HUES48 (cell line): ENCODE measurements at regions not wholly inside any gene's neighbourhood (a gene's known extent, or its start where the extent isn't known, plus 50 kb on each side); places are given as distances from the start of the nearest gene placed in this dataset.

Source experiments
- H3K27ac ChIP-seq: one replicate; pipeline ENCODE4 v1.7.0; 2013; ENCODE audit warnings: low read depth, low read length, inconsistent platforms
- H3K27me3 ChIP-seq: 2 replicates; pipeline ENCODE4 v1.6.1; 2013; ENCODE audit warnings: mild to moderate bottlenecking, low read length; ENCODE audit not compliant: control insufficient read depth, insufficient read depth
- H3K36me3 ChIP-seq: 2 replicates; pipeline ENCODE4 v1.6.1; 2013; ENCODE audit warnings: low read length; ENCODE audit not compliant: control insufficient read depth, insufficient read depth
- H3K4me1 ChIP-seq: 2 replicates; pipeline ENCODE4 v1.6.1; 2013; ENCODE audit warnings: mild to moderate bottlenecking, low read length; ENCODE audit not compliant: control insufficient read depth, insufficient read depth
- H3K4me3 ChIP-seq: 2 replicates; pipeline ENCODE4 v1.5.1; 2013; ENCODE audit warnings: mild to moderate bottlenecking, low read depth, low read length
- H3K9ac ChIP-seq: 2 replicates; pipeline ENCODE4 v1.6.1; 2013; ENCODE audit warnings: mild to moderate bottlenecking, low read depth, low read length, moderate library complexity
- H3K9me3 ChIP-seq: 2 replicates; pipeline ENCODE4 v1.6.1; 2013; ENCODE audit warnings: low read length; ENCODE audit not compliant: control insufficient read depth, insufficient read depth

GRCh38 chr7:121793716-121794115 lies 79.2 kb upstream of the PTPRZ1 start:
- H3K27me3 ChIP-seq: no peaks in the 10 kb centered on the region
- H3K4me3 ChIP-seq: no peak overlapping the region
- no peaks in the 10 kb centered on the region for H3K9me3 ChIP-seq

DNA sequence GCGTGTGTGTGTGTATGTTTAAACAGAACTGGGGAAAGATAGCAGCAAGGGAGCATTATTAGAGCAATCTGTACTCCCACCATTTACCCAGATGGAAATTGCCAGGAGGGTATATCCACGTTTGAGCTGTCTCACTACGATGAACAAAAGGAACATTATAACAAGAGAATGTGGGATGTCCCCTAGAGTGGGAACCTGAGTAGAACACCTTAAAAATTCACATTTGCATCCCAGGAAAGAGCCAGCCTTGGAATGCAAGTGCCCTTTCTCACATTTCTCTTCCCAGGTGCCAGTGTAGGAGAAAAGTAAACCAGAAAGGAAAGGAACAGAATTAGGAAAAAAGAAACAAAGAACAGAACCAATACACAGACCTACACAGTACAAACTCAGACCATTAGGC lies 95.3 kb upstream of the PTPRZ1 start:
- Histone ChIP-seq H3K4me3 (no peak overlapping the region), H3K36me3 (no peaks in the 10 kb centered on the region), H3K27me3 (no peaks in the 10 kb centered on the region), H3K9ac (no peak overlapping the region), H3K4me1 (peaks cover 17% of the 10 kb centered on the region), H3K9me3 (no peaks in the 10 kb centered on the region), H3K27ac (no peak overlapping the region)

More at GRCh38 chr7:121793716-121794115, 79.2 kb upstream of the PTPRZ1 start:
- H3K36me3 ChIP-seq: no peaks in the 10 kb centered on the region
- no peak overlapping the region for H3K9ac ChIP-seq
- no peak overlapping the region for H3K27ac ChIP-seq
- H3K4me1 ChIP-seq: peaks cover 28% of the 10 kb centered on the region

DNA sequence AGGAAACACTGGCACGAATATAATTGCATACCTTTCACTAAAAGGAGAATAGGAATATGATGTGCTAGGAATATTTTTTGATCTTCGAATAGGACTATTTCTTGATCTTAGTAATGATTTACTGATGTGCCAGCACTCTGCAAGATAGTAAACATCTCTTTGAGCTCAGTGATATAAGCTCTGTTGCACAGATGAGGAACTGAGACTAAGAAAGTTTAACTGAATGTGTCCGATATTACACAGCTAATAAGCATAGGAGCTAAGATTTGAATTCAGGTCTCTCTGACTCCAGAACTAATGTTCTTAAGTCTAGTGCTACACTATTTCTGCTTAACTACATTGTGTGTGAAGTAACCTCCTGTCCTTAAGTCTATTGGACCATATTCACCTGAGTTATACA lies 98.4 kb upstream of the PTPRZ1 start:
- peaks cover 9% of the 10 kb centered on the region for H3K4me1 ChIP-seq
- H3K9ac ChIP-seq: no peak overlapping the region
- no peak overlapping the region for H3K27ac ChIP-seq
- no peaks in the 10 kb centered on the region for H3K27me3 ChIP-seq
- no peaks in the 10 kb centered on the region for H3K9me3 ChIP-seq
- H3K4me3 ChIP-seq: no peak overlapping the region
- no peaks in the 10 kb centered on the region for H3K36me3 ChIP-seq

- Histone ChIP-seq H3K9me3 (no peaks in the 10 kb centered on the region), H3K4me1 (peaks cover 6% of the 10 kb centered on the region; the same call in 1 of the 2 replicates), H3K4me3 (no peak overlapping the region), H3K9ac (no peak overlapping the region), H3K27ac (no peak overlapping the region), H3K36me3 (no peaks in the 10 kb centered on the region), H3K27me3 (no peaks in the 10 kb centered on the region)
Observed at GRCh38 chr7:121766676-121767075, 106.3 kb upstream of the PTPRZ1 start.

DNA sequence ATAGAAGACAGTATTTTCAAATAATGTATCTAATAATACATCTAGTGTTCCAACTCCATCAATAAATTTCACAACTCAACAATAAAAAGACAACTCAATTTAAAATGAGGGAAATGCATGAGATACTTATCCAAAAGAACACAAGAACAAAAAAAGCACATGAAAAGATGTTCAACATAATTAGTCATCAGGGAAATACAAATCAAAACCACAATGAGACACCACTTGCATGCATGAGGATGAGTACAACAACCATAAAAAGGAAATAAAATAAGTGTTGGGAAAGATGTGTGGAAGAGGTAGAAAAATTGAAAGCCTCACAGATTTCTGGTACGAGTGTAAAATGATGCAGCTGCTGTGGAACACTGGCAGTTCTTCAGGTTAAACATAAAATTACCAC lies 111.6 kb upstream of the PTPRZ1 start:
- Histone ChIP-seq H3K9ac (no peak overlapping the region), H3K27ac (no peak overlapping the region), H3K27me3 (no peaks in the 10 kb centered on the region), H3K4me1 (peaks cover 3% of the 10 kb centered on the region; the same call in 1 of the 2 replicates), H3K9me3 (no peaks in the 10 kb centered on the region), H3K36me3 (no peaks in the 10 kb centered on the region), H3K4me3 (no peak overlapping the region)

GRCh38 chr7:121755818-121756552 lies 117.0 kb upstream of the PTPRZ1 start:
- Histone ChIP-seq H3K9me3 (no peaks in the 10 kb centered on the region), H3K27me3 (no peaks in the 10 kb centered on the region), H3K9ac (no peak overlapping the region), H3K27ac (no peak overlapping the region), H3K4me1 (peaks cover 9% of the 10 kb centered on the region; the same call in 1 of the 2 replicates), H3K4me3 (no peak overlapping the region), H3K36me3 (no peaks in the 10 kb centered on the region)

- no peaks in the 10 kb centered on the region for H3K9me3 ChIP-seq
- no peak overlapping the region for H3K27ac ChIP-seq
- no peak overlapping the region for H3K4me3 ChIP-seq
- peaks cover 9% of the 10 kb centered on the region; the same call in 1 of the 2 replicates for H3K4me1 ChIP-seq
- H3K27me3 ChIP-seq: no peaks in the 10 kb centered on the region
- no peak overlapping the region for H3K9ac ChIP-seq
- H3K36me3 ChIP-seq: no peaks in the 10 kb centered on the region
Observed at GRCh38 chr7:121755286-121755685, 117.7 kb upstream of the PTPRZ1 start.

DNA sequence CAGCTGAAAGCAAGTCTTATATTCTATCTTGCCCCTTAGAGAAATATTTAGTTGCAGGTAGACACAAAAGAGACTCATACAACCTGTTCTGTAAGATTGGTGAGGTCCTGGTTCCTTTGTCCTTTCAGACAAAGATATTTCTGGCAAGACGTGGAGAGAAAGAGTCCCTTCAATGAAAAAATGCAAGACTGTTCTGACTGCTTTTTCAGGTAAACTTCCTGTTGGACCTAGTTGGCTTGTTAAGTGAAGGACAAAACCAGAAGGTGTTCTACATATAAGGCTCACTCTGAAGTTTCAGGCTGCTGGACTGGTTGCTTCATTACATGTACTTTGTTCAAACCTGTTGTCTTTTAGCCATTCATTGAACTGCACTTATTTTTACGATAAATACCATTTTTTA lies 119.0 kb upstream of the PTPRZ1 start:
- H3K4me3 ChIP-seq: no peak overlapping the region
- H3K36me3 ChIP-seq: no peaks in the 10 kb centered on the region
- peaks cover 9% of the 10 kb centered on the region; the same call in 1 of the 2 replicates for H3K4me1 ChIP-seq
- H3K9ac ChIP-seq: no peak overlapping the region
- no peak overlapping the region for H3K27ac ChIP-seq
- H3K9me3 ChIP-seq: no peaks in the 10 kb centered on the region
- no peaks in the 10 kb centered on the region for H3K27me3 ChIP-seq

DNA sequence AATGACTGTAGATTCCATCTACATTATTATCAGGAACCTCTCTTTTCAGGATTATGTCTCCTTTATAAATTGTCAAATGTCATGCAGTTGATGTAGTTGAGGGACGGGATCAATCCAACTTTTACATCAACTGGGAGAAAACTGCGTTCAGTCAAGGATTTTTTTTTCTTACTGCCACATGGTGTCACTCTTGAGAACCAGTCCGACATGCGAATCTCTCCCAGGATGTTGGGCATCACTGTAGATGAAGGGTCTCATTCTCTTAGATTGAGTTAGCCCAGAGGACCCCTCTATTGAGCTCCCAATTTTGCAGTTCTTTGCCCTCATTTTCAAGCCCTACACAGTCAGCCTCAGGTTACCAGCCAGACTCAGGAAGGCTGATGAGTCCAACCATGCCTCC lies 120.3 kb upstream of the PTPRZ1 start:
- H3K4me3 ChIP-seq: no peak overlapping the region
- H3K27me3 ChIP-seq: no peaks in the 10 kb centered on the region
- H3K27ac ChIP-seq: no peak overlapping the region
- no peaks in the 10 kb centered on the region for H3K36me3 ChIP-seq
- peaks cover 12% of the 10 kb centered on the region for H3K4me1 ChIP-seq
- H3K9ac ChIP-seq: no peak overlapping the region
- no peaks in the 10 kb centered on the region for H3K9me3 ChIP-seq

DNA sequence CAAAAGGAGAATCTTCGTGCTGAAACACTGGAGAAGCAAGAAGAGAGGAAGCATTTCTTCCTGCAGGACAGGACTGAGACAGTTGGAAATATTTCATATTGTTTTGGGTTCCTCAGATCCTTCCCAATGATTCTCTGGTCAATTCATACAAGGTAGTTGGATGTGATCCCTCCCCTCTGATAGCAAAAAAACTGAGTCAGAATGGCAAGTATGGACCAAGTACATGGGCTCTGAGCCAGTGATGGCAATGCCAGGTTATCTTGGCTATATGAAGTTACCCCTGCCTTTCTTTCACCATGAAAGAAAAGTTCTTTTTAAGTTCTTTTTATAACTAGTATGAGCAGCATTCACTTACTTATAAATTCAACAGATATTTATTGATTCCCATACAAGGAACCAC lies 124.4 kb upstream of the PTPRZ1 start:
- no peak overlapping the region for H3K27ac ChIP-seq
- no peaks in the 10 kb centered on the region for H3K27me3 ChIP-seq
- no peaks in the 10 kb centered on the region for H3K9me3 ChIP-seq
- peaks cover 3% of the 10 kb centered on the region; the same call in 1 of the 2 replicates for H3K4me1 ChIP-seq
- no peaks in the 10 kb centered on the region for H3K36me3 ChIP-seq
- H3K4me3 ChIP-seq: no peak overlapping the region
- H3K9ac ChIP-seq: no peak overlapping the region

- no peak overlapping the region for H3K9ac ChIP-seq
- H3K27ac ChIP-seq: no peak overlapping the region
- H3K36me3 ChIP-seq: no peaks in the 10 kb centered on the region
- H3K27me3 ChIP-seq: no peaks in the 10 kb centered on the region
- peaks cover 3% of the 10 kb centered on the region; the same call in 1 of the 2 replicates for H3K4me1 ChIP-seq
- H3K4me3 ChIP-seq: no peak overlapping the region
- no peaks in the 10 kb centered on the region for H3K9me3 ChIP-seq
Observed at GRCh38 chr7:121745856-121746255, 127.1 kb upstream of the PTPRZ1 start.
